ENCODE measurements at regions not wholly inside any gene's neighbourhood (a gene's known extent, or its start where the extent isn't known, plus 50 kb on each side); places are given as distances from the start of the nearest gene placed in this dataset.

GRCh38 chr5:152907488-152908245, 502.6 kb upstream of the NMUR2 start:
- FAIRE-seq = no peak
- TF ChIP-seq POLR2A (IDR thresholded peaks at IDR 0.05; ENCODE audit: low read depth, low read length) = no peak
- TF ChIP-seq POLR2AphosphoS5 (IDR thresholded peaks at IDR 0.05; ENCODE audit: low read depth, low read length) = no peak
- TF ChIP-seq TAF1 (IDR thresholded peaks at IDR 0.05; ENCODE audit: borderline replicate concordance, low read depth, low read length) = no peak
- DNase-seq (ENCODE audit: insufficient read length) = no peak

- DNase-seq (ENCODE audit: insufficient read length) = no peak
- no peak for FAIRE-seq
- TF ChIP-seq TAF1 (IDR thresholded peaks at IDR 0.05; ENCODE audit: borderline replicate concordance, low read depth, low read length) = no peak
Observed at GRCh38 chr5:152912924-152913323, 507.8 kb upstream of the NMUR2 start.

DNA sequence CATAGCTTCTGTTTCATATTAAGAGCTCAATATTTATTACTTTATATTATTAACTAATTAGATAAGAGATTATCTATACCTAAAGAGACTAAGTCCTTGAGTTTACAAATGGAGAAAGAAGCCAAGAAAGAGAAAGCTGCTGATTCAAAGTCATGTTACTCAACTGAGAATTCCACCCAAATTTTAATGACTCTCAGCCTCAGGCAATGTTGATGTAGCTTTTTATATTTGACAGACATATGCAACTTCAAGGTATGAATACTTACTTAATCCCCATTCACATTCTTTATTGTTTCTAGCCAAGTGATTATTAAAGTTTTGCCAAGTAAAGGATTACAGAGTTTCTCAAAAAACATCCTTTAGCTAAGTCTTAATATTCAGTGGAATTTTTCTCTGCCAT, 527.5 kb upstream of the NMUR2 start:
- FAIRE-seq (no peak), DNase-seq (ENCODE audit: insufficient read length) (no peak)
- no peak for TF ChIP-seq POLR2A (IDR thresholded peaks at IDR 0.05; ENCODE audit: low read depth, low read length)
- TF ChIP-seq POLR2AphosphoS5 (IDR thresholded peaks at IDR 0.05; ENCODE audit: low read depth, low read length) = no peak
- no peak for TF ChIP-seq TAF1 (IDR thresholded peaks at IDR 0.05; ENCODE audit: borderline replicate concordance, low read depth, low read length)

DNA sequence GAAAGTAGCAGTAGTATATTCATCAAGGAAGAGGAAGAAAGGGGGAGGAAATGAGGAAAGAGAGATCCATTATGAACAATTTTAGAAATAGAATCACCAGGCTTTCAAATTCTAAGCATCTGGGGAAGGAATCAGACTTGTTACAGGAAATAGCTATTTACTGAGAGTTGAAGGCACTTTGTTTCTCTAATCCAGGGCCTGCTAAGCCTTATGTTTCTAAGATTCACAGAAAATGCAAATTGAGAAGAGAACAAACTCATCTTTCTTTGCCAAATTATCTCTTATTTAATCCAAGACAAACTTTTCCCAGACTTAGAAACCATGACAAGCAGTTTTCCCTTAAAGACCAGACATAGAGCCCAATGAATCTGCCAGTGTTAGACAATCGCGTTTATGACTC, 528.0 kb upstream of the NMUR2 start:
- TF ChIP-seq TAF1 (IDR thresholded peaks at IDR 0.05; ENCODE audit: borderline replicate concordance, low read depth, low read length) = no peak
- no peak for TF ChIP-seq POLR2A (IDR thresholded peaks at IDR 0.05; ENCODE audit: low read depth, low read length)
- TF ChIP-seq POLR2AphosphoS5 (IDR thresholded peaks at IDR 0.05; ENCODE audit: low read depth, low read length) = no peak
- FAIRE-seq (no peak), DNase-seq (ENCODE audit: insufficient read length) (no peak)

GRCh38 chr5:152938630-152939029, 533.6 kb upstream of the NMUR2 start:
- TF ChIP-seq TAF1 (IDR thresholded peaks at IDR 0.05; ENCODE audit: borderline replicate concordance, low read depth, low read length) (no peak), POLR2AphosphoS5 (IDR thresholded peaks at IDR 0.05; ENCODE audit: low read depth, low read length) (no peak), POLR2A (IDR thresholded peaks at IDR 0.05; ENCODE audit: low read depth, low read length) (no peak)
- FAIRE-seq (no peak), DNase-seq (ENCODE audit: insufficient read length) (no peak)

DNA sequence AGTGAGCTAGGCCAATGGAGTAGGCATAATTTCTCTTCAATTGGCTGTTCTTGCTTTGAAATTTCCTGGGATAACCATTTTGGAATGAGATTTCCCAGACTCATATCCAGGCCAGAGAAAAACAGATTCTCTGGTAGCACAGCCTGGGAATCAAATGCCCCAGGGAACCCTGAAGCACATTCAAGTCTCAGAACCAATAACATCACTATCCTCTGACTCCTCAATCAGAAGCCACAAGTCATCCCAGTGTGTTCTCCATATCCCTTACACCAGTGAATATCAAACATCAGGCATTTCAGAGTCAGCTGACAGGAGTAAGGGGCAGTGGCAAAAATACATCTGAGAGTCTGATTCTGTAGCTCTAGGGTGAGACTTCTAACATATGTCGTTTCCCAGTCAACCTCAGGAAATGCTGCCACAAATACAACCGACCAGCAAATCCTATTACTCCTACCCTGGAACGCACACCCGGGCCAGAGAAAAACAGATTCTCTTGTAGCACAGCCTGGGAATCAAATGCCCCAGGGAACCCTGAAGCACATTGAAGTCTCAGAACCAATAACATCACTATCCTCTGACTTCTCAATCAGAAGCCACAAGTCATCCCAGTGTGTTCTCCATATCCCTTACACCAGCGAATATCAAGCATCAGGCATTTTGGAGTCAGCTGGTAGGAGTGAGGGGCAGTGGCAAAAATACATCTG, 537.7 kb upstream of the NMUR2 start:
- no peak for TF ChIP-seq TAF1 (IDR thresholded peaks at IDR 0.05; ENCODE audit: borderline replicate concordance, low read depth, low read length)
- no peak for TF ChIP-seq POLR2AphosphoS5 (IDR thresholded peaks at IDR 0.05; ENCODE audit: low read depth, low read length)
- no peak for TF ChIP-seq POLR2A (IDR thresholded peaks at IDR 0.05; ENCODE audit: low read depth, low read length)
- DNase-seq (ENCODE audit: insufficient read length) (no peak), FAIRE-seq (no peak)

DNA sequence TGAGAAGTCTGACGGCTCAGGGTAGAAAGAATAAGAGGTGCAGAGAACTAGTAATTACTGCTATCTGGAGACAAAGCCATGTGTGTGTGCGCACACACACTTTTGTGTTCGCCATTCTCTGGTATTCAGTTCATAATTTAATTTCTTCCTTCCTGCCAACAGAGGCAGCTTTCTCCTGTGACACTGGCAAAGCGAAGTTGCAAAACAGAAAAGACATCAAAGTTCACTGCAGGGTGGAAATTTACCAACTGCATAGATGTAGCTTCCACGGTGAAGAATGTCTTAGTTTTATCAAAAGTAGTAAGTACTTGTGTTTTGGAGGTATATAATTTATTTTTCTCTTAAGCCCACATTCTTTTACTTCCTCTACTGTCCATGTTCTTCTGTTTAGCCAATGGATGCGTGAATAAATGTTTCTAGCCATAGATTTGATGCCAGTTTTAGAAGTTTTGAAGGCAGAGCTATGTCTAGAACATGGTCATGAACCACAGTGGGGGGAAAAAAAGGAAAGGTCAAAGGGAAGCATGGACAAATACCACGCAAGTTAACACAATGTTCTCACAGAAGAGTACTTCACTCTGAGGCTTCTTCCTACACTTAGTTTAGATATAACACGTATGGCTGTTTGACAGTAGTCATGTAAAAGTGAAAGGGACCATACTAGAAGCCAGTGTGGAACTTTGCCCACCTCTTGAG, 536.5 kb upstream of the GRIA1 start:
- TF ChIP-seq TAF1 (IDR thresholded peaks at IDR 0.05; ENCODE audit: borderline replicate concordance, low read depth, low read length) (no peak), POLR2A (IDR thresholded peaks at IDR 0.05; ENCODE audit: low read depth, low read length) (no peak), POLR2AphosphoS5 (IDR thresholded peaks at IDR 0.05; ENCODE audit: low read depth, low read length) (no peak)
- no peak for FAIRE-seq
- DNase-seq (ENCODE audit: insufficient read length) = no peak

DNA sequence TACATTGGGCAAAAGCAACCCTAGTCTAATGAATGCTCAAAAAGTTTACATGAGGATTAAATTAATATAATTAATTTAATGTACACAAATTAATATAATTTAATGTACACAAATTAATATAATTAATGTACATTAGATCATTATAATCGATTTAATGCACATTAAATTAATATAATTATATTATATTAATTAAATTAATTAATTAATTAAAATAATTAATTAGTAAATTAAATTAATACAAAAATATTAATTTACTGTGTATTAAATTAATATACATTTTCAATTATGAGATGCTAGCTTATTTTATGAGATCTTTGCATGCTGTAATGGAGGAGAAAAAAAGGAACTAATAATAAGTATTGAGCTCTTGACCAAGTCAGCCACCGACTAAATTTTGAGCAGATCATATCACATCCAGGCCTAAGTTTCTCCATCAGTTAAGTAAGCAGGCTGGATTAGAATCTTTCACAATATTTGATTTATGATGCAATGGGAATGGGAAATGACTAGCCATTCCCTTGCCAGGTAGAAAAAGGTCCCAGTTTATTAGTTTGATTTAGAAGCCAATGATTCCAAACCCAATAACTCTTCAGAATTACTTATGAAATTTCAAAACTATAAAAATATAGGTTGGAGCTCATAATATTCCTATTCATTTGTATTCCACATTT, 533.4 kb upstream of the GRIA1 start:
- FAIRE-seq (no peak), DNase-seq (ENCODE audit: insufficient read length) (no peak)
- TF ChIP-seq POLR2AphosphoS5 (IDR thresholded peaks at IDR 0.05; ENCODE audit: low read depth, low read length) = no peak
- TF ChIP-seq TAF1 (IDR thresholded peaks at IDR 0.05; ENCODE audit: borderline replicate concordance, low read depth, low read length) = no peak
- no peak for TF ChIP-seq POLR2A (IDR thresholded peaks at IDR 0.05; ENCODE audit: low read depth, low read length)

GRCh38 chr5:152978141-152978835, 512.2 kb upstream of the GRIA1 start:
- DNase-seq (ENCODE audit: insufficient read length) (no peak), FAIRE-seq (no peak)
- TF ChIP-seq TAF1 (IDR thresholded peaks at IDR 0.05; ENCODE audit: borderline replicate concordance, low read depth, low read length) (no peak), POLR2AphosphoS5 (IDR thresholded peaks at IDR 0.05; ENCODE audit: low read depth, low read length) (no peak)

GRCh38 chr5:152987131-152987530, 503.3 kb upstream of the GRIA1 start:
- TF ChIP-seq POLR2AphosphoS5 (IDR thresholded peaks at IDR 0.05; ENCODE audit: low read depth, low read length) (no peak), POLR2A (IDR thresholded peaks at IDR 0.05; ENCODE audit: low read depth, low read length) (no peak), TAF1 (IDR thresholded peaks at IDR 0.05; ENCODE audit: borderline replicate concordance, low read depth, low read length) (no peak)
- no peak for DNase-seq (ENCODE audit: insufficient read length)
- FAIRE-seq = no peak

DNA sequence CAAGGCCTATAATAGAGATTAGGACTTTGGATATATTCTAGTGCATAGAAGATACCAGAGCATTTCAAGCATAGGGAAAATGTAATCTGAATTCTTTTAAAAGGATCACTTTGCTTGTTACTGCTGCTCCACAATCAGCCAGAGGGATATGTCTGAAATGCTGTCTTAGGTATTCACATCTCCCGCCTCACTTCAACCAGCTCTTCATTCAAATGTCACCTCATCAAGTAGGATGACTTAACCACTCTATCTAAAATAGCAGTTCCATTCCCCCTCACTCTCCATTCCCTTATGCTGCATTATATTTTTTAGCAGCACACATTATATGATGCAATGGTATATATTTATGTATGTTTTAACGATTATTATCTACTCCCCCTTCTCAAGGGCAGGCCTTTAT, 500.3 kb upstream of the GRIA1 start:
- no peak for DNase-seq (ENCODE audit: insufficient read length)
- no peak for FAIRE-seq
- TF ChIP-seq POLR2A (IDR thresholded peaks at IDR 0.05; ENCODE audit: low read depth, low read length) = no peak
- TF ChIP-seq TAF1 (IDR thresholded peaks at IDR 0.05; ENCODE audit: borderline replicate concordance, low read depth, low read length) = no peak
- no peak for TF ChIP-seq POLR2AphosphoS5 (IDR thresholded peaks at IDR 0.05; ENCODE audit: low read depth, low read length)
